H1 (cell line): ENCODE measurements at regions not wholly inside any gene's neighbourhood (a gene's known extent, or its start where the extent isn't known, plus 50 kb on each side); places are given as distances from the start of the nearest gene placed in this dataset.

Experiments used
- CTCF ChIA-PET: fragments of 300-600 bp; sonication (Branson Sonifier 250); formaldehyde crosslinking; loops from one replicate; lab custom pipeline; 2021; ENCODE audit not compliant: partially characterized antibody; lab: Charles Lee
- POLR2A ChIA-PET: fragments of 300-600 bp; sonication (Branson Sonifier 250); formaldehyde crosslinking; loops from one replicate; lab custom pipeline; 2021; ENCODE audit warnings: inconsistent platforms; ENCODE audit not compliant: partially characterized antibody; lab: Charles Lee
- DNase-seq, 2 experiments: peaks; one replicate each; pipeline versions ENCODE4 v3.0.0 to v3.0.0-alpha.2; 2010 to 2022; ENCODE audit warnings: low spot score in 2 of 2, low read depth in 1 of 2, mixed read lengths in 1 of 2
- FAIRE-seq: peaks from 2 replicates; lab custom pipeline; 2011; peaks lifted over from hg19 to GRCh38; lab: Jason Lieb, UNC
- H2AFZ ChIP-seq: 2 replicates; pipeline ENCODE4 v1.8.1; 2012; ENCODE audit warnings: low read length, inconsistent platforms
- H2AK5ac ChIP-seq: 2 replicates; pipeline ENCODE4 v1.6.1; 2013; ENCODE audit warnings: low read depth, low read length
- H2BK120ac ChIP-seq: replicated peaks from 2 replicates; pipeline ENCODE3; 2013; ENCODE audit warnings: low read depth, low read length, inconsistent platforms
- H2BK12ac ChIP-seq: 2 replicates; pipeline ENCODE4 v1.6.1; 2013; ENCODE audit warnings: low read depth, low read length
- H2BK15ac ChIP-seq: 2 replicates; pipeline ENCODE4 v1.6.1; 2013; ENCODE audit warnings: low read length
- H2BK20ac ChIP-seq: 2 replicates; pipeline ENCODE4 v1.6.1; 2013; ENCODE audit warnings: low read length
- H2BK5ac ChIP-seq: 2 replicates; pipeline ENCODE4 v1.6.1; 2013; ENCODE audit warnings: low read depth, low read length
- H3K14ac ChIP-seq: 2 replicates; pipeline ENCODE4 v1.6.1; 2013; ENCODE audit warnings: inconsistent platforms; ENCODE audit not compliant: insufficient read length
- H3K18ac ChIP-seq: 2 replicates; pipeline ENCODE4 v1.6.1; 2013; ENCODE audit warnings: low read length; ENCODE audit errors: extremely low read depth
- H3K23ac ChIP-seq: 2 replicates; pipeline ENCODE4 v1.6.1; 2013; ENCODE audit warnings: inconsistent platforms; ENCODE audit not compliant: insufficient read length
- H3K23me2 ChIP-seq: 2 replicates; pipeline ENCODE4 v1.6.1; 2013; ENCODE audit warnings: low read depth, low read length
- H3K27ac ChIP-seq: 2 replicates; pipeline ENCODE4 v1.6.1; 2011; ENCODE audit warnings: low read depth, low read length, inconsistent platforms
- H3K27me3 ChIP-seq, 4 experiments: replicated peaks in 1 of 4; 1 replicate in 1 of 4; 2 replicates in 3 of 4; pipeline versions ENCODE4 v1.6.1 to v1.8.1; 2011 to 2013; ENCODE audit warnings: low read length in 3 of 4, mild to moderate bottlenecking in 3 of 4, inconsistent platforms in 2 of 4, mixed read lengths in 2 of 4, moderate library complexity in 1 of 4; ENCODE audit not compliant: control insufficient read depth in 3 of 4, insufficient read depth in 3 of 4; ENCODE audit errors: extremely low read depth in 1 of 4
- H3K36me3 ChIP-seq, 4 experiments: 2 replicates each; pipeline versions ENCODE4 v1.6.1 to v1.8.1; 2011 to 2013; ENCODE audit warnings: mild to moderate bottlenecking in 4 of 4, low read length in 3 of 4, moderate library complexity in 2 of 4, control low read depth in 1 of 4, inconsistent platforms in 1 of 4; ENCODE audit not compliant: insufficient read depth in 4 of 4, control insufficient read depth in 2 of 4
- H3K4ac ChIP-seq: replicated peaks from 2 replicates; pipeline ENCODE3; 2013; ENCODE audit warnings: low read length, low read depth, mixed read lengths, inconsistent platforms; ENCODE audit not compliant: insufficient read length
- H3K4me1 ChIP-seq, 4 experiments: replicated peaks in 1 of 4; 1 replicate in 1 of 4; 2 replicates in 3 of 4; pipeline versions ENCODE4 v1.6.1 to v1.8.1; 2011 to 2013; ENCODE audit warnings: low read length in 3 of 4, inconsistent platforms in 2 of 4, mixed read lengths in 1 of 4; ENCODE audit not compliant: insufficient read depth in 4 of 4, control insufficient read depth in 3 of 4
- H3K4me2 ChIP-seq, 2 experiments: 2 replicates each; pipeline versions ENCODE4 v1.6.1 to v1.8.1; 2011 to 2013; ENCODE audit warnings: low read depth in 2 of 2, low read length in 2 of 2, control low read depth in 1 of 2, inconsistent platforms in 1 of 2, mild to moderate bottlenecking in 1 of 2; ENCODE audit not compliant: insufficient read depth in 1 of 2
- H3K4me3 ChIP-seq, 4 experiments: fragments of 200-600, 300-600 bp in 1 of 4; sonication (generic), shearing (Covaris generic), sonication (Bioruptor Twin) in 1 of 4; 2 replicates each; pipeline versions ENCODE4 v1.5.1 to v1.8.1; 2011 to 2016; ENCODE audit warnings: low read length in 4 of 4, low read depth in 3 of 4, control low read depth in 2 of 4, inconsistent platforms in 2 of 4, mild to moderate bottlenecking in 2 of 4, mixed read lengths in 1 of 4, moderate library complexity in 1 of 4; ENCODE audit not compliant: insufficient read depth in 2 of 4; ENCODE audit errors: extremely low read depth in 1 of 4
- H3K56ac ChIP-seq: replicated peaks from 2 replicates; pipeline ENCODE3; 2013; ENCODE audit warnings: low read depth, mild to moderate bottlenecking, mixed read lengths, low read length, inconsistent platforms; ENCODE audit not compliant: insufficient read length
- H3K79me1 ChIP-seq: 2 replicates; pipeline ENCODE4 v1.6.1; 2013; ENCODE audit warnings: low read depth, low read length, control low read depth
- H3K79me2 ChIP-seq, 2 experiments: 2 replicates each; pipeline versions ENCODE4 v1.6.1 to v1.8.1; 2012 to 2013; ENCODE audit warnings: low read length in 2 of 2, mild to moderate bottlenecking in 2 of 2, inconsistent platforms in 1 of 2; ENCODE audit not compliant: insufficient read depth in 2 of 2, control insufficient read depth in 1 of 2
- H3K9ac ChIP-seq, 4 experiments: replicated peaks in 1 of 4; 1 replicate in 1 of 4; 2 replicates in 3 of 4; pipeline versions ENCODE4 v1.6.1 to v1.8.1; 2011 to 2013; ENCODE audit warnings: low read depth in 3 of 4, low read length in 3 of 4, control low read depth in 2 of 4, mild to moderate bottlenecking in 2 of 4, moderate library complexity in 2 of 4, inconsistent platforms in 1 of 4; ENCODE audit errors: extremely low read depth in 1 of 4
- H3K9me3 ChIP-seq, 2 experiments: 2 replicates each; pipeline versions ENCODE4 v1.6.1 to v1.8.1; 2012 to 2013; ENCODE audit warnings: mild to moderate bottlenecking in 2 of 2, moderate library complexity in 2 of 2, control low read depth in 1 of 2, inconsistent platforms in 1 of 2, low read depth in 1 of 2, low read length in 1 of 2, mixed read lengths in 1 of 2; ENCODE audit not compliant: insufficient read depth in 2 of 2
- H4K20me1 ChIP-seq, 2 experiments: replicated peaks in 1 of 2; 2 replicates each; pipeline versions ENCODE3 to v1.8.1; 2011 to 2013; ENCODE audit warnings: inconsistent platforms in 2 of 2, low read length in 2 of 2, mild to moderate bottlenecking in 1 of 2; ENCODE audit not compliant: insufficient read depth in 2 of 2, control insufficient read depth in 1 of 2
- H4K5ac ChIP-seq: 2 replicates; pipeline ENCODE4 v1.6.1; 2013; ENCODE audit warnings: low read length, low read depth, mixed read lengths, inconsistent platforms; ENCODE audit not compliant: insufficient read length
- H4K8ac ChIP-seq: 2 replicates; pipeline ENCODE4 v1.8.0; 2013; ENCODE audit warnings: mild to moderate bottlenecking, moderate library complexity, low read length, inconsistent platforms; ENCODE audit not compliant: insufficient read depth; ENCODE audit errors: extremely low read depth
- H4K91ac ChIP-seq: replicated peaks from 2 replicates; pipeline ENCODE3; 2013; ENCODE audit warnings: low read length, mixed read lengths, inconsistent platforms; ENCODE audit not compliant: insufficient read length
- JUN ChIP-seq: IDR thresholded peaks from 2 replicates; pipeline ENCODE4 v1.6.1; 2011; ENCODE audit warnings: low read depth, mild to moderate bottlenecking, improper control_type of control experiment, low read length
- KDM1A ChIP-seq: fragments of 200-600, 300-600 bp; sonication (generic); IDR thresholded peaks from 2 replicates; pipeline ENCODE4 v1.7.1; 2016; ENCODE audit warnings: mild to moderate bottlenecking, low read length, borderline replicate concordance
- TBP ChIP-seq: IDR thresholded peaks from 2 replicates; pipeline ENCODE4 v1.6.1; 2011; ENCODE audit warnings: low read depth, low read length, improper control_type of control experiment
- WGBS, 2 experiments: shearing (Covaris generic) in 1 of 2; methylation state at CpG; one replicate each; pipeline versions ENCODE4 v1.1.6 to v1.1.7; 2013 to 2015; ENCODE audit warnings: low lambda C conversion rate in 2 of 2, mixed read lengths in 2 of 2, inconsistent platforms in 1 of 2, low coverage in 1 of 2, missing lambda C conversion rate in 1 of 2; ENCODE audit not compliant: insufficient replicate concordance in 2 of 2, insufficient coverage in 1 of 2, insufficient read length in 1 of 2; ENCODE audit errors: extremely low coverage in 1 of 2, missing lambda C conversion rate in 1 of 2; 5-methylcytosine and 5-hydroxymethylcytosine counted together
- TF ChIP-seq, protein P1 (sequence below), 3 experiments: IDR thresholded peaks; 1 replicate in 2 of 3; 2 replicates in 1 of 3; pipeline versions ENCODE4 v1.5.1 to v1.6.1; 2011; ENCODE audit warnings: low read length in 3 of 3, mild to moderate bottlenecking in 3 of 3, inconsistent platforms in 2 of 3, low read depth in 1 of 3, moderate library complexity in 1 of 3; ENCODE audit not compliant: insufficient read depth in 1 of 3; ENCODE audit errors: control extremely low read depth in 1 of 3

DNA sequence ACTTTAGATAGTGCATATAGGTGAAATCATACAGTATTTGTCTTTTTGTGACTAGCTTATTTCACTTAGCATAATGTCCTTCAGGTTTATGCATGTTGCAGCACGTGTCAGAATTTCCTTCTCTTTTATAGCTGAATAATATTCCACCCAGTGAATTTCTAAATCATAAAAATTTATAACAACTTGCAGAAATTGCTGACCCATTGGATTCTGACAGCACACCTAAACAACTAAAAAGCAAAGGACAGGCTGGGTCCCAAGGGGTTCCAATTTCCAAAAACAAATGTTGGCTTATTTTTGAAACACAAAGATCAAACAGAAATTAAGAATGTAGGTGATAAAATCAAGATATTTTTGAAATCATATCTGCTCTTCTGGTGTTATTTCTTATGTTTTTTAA, 86.5 kb upstream of the ACKR3 start:
- Histone ChIP-seq H3K18ac (no peak overlapping the region), H4K20me1 (no peaks in the 10 kb centered on the region), H3K23ac (no peak overlapping the region), H3K4me2 (no peak overlapping the region), H3K9me3 (no peaks in the 10 kb centered on the region; a peak in 1 of 4 replicates), H3K4me1 (no peaks in the 10 kb centered on the region; a peak in 2 of 7 replicates), H4K5ac (no peak overlapping the region), H2AFZ (no peak overlapping the region), H3K14ac (no peak overlapping the region), H3K27me3 (no peaks in the 10 kb centered on the region), H3K4me3 (no peak overlapping the region), H2AK5ac (no peak overlapping the region), H2BK12ac (no peak overlapping the region), H2BK120ac (no peak overlapping the region), H4K91ac (no peak overlapping the region), H3K4ac (no peak overlapping the region), H2BK5ac (no peak overlapping the region), H3K36me3 (no peaks in the 10 kb centered on the region), H2BK15ac (no peak overlapping the region), H3K79me2 (no peaks in the 10 kb centered on the region), H3K79me1 (no peaks in the 10 kb centered on the region), H4K8ac (no peak overlapping the region), H3K9ac (no peak overlapping the region), H2BK20ac (no peak overlapping the region), H3K27ac (no peak overlapping the region), H3K23me2 (no peaks in the 10 kb centered on the region), H3K56ac (no peak overlapping the region)
- WGBS, 2 experiments = 81% methylated on average over 1 of the region's 1 CpG; no CpG with 5 or more reads in 1 of the 2 experiments
- DNase-seq (no peak), FAIRE-seq (no peak)
- ChIA-PET POLR2A (no interaction called here), CTCF (no interaction called here)
- no peak for TF ChIP-seq KDM1A
- TF ChIP-seq, protein P1, sequence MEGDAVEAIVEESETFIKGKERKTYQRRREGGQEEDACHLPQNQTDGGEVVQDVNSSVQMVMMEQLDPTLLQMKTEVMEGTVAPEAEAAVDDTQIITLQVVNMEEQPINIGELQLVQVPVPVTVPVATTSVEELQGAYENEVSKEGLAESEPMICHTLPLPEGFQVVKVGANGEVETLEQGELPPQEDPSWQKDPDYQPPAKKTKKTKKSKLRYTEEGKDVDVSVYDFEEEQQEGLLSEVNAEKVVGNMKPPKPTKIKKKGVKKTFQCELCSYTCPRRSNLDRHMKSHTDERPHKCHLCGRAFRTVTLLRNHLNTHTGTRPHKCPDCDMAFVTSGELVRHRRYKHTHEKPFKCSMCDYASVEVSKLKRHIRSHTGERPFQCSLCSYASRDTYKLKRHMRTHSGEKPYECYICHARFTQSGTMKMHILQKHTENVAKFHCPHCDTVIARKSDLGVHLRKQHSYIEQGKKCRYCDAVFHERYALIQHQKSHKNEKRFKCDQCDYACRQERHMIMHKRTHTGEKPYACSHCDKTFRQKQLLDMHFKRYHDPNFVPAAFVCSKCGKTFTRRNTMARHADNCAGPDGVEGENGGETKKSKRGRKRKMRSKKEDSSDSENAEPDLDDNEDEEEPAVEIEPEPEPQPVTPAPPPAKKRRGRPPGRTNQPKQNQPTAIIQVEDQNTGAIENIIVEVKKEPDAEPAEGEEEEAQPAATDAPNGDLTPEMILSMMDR (IDR thresholded peaks at IDR 0.05; ENCODE audit: control extremely low read depth in 1 of 3, insufficient read depth in 1 of 3, low read depth in 1 of 3, low read length in 3 of 3) = no peak
- no peak for TF ChIP-seq JUN
- no peak for TF ChIP-seq TBP
